Ammon's horn (tissue), 1 donor: ENCODE measurements at regions not wholly inside any gene's neighbourhood (a gene's known extent, or its start where the extent isn't known, plus 50 kb on each side); places are given as distances from the start of the nearest gene placed in this dataset.

Experiments used
- DNase-seq: peaks from one replicate; pipeline ENCODE4 v3.0.0-alpha.2; 2016; ENCODE audit warnings: low spot score

GRCh38 chr2:12314127-12314760 lies 402.5 kb upstream of the TRIB2 start:
- no peak for DNase-seq

GRCh38 chr2:12315224-12315623 lies 401.5 kb upstream of the TRIB2 start:
- DNase-seq: no peak

- DNase-seq: no peak
These were observed 400.3 kb upstream of the TRIB2 start for GRCh38 chr2:12316476-12316875.

GRCh38 chr2:12317286-12317685 lies 399.4 kb upstream of the TRIB2 start:
- DNase-seq: no peak

GRCh38 chr2:12317814-12318426 lies 398.8 kb upstream of the TRIB2 start:
- DNase-seq: no peak

- DNase-seq: no peak
These were observed 398.2 kb upstream of the TRIB2 start for GRCh38 chr2:12318427-12319057.

GRCh38 chr2:12320027-12320734 lies 396.6 kb upstream of the TRIB2 start:
- DNase-seq: no peak

- peak; percentile 54 for DNase-seq
These were observed 395.6 kb upstream of the TRIB2 start for GRCh38 chr2:12320991-12321641.

GRCh38 chr2:12321886-12322285 lies 394.9 kb upstream of the TRIB2 start:
- DNase-seq: no peak

GRCh38 chr2:12325806-12326205 lies 390.9 kb upstream of the TRIB2 start:
- DNase-seq: no peak

GRCh38 chr2:12326449-12327190 lies 390.1 kb upstream of the TRIB2 start:
- no peak for DNase-seq

GRCh38 chr2:12330916-12331315 lies 385.8 kb upstream of the TRIB2 start:
- DNase-seq: no peak

- DNase-seq: no peak
These were observed 385.0 kb upstream of the TRIB2 start for GRCh38 chr2:12331698-12332097.

GRCh38 chr2:12333293-12333692 lies 383.4 kb upstream of the TRIB2 start:
- no peak for DNase-seq

GRCh38 chr2:12334412-12334966 lies 382.2 kb upstream of the TRIB2 start:
- DNase-seq: no peak

- DNase-seq: no peak
These were observed 381.6 kb upstream of the TRIB2 start for GRCh38 chr2:12335131-12335530.

GRCh38 chr2:12335995-12336394 lies 380.7 kb upstream of the TRIB2 start:
- no peak for DNase-seq

GRCh38 chr2:12338946-12339697 lies 377.6 kb upstream of the TRIB2 start:
- DNase-seq: no peak

GRCh38 chr2:12340164-12340563 lies 376.6 kb upstream of the TRIB2 start:
- DNase-seq: no peak

- DNase-seq: no peak
These were observed 375.5 kb upstream of the TRIB2 start for GRCh38 chr2:12341215-12341614.

GRCh38 chr2:12341920-12342319 lies 374.8 kb upstream of the TRIB2 start:
- DNase-seq: no peak
